ENCODE measurements at regions not wholly inside any gene's neighbourhood (a gene's known extent, or its start where the extent isn't known, plus 50 kb on each side); places are given as distances from the start of the nearest gene placed in this dataset.

DNA sequence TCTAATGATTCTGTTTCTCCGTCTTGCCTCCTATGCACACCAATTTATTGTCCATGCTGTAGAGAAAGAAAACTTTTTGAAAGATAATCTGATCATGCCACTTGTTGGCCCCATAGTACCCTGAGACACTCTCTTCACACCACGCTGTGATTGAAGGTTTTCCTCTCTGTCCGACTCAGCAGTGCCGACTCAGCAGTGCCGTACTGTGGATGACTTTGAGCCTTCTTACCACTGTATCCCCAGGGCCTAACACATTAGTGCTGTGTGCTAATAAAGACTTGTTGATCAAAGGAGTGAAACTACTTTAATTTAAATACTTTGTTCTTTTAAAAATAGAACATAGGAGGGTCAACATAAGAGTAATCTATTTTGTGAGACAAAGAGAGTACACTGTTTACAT, 429.6 kb downstream of the KLF12 start:
- DNase-seq (ENCODE audit: low spot score) = no peak

DNA sequence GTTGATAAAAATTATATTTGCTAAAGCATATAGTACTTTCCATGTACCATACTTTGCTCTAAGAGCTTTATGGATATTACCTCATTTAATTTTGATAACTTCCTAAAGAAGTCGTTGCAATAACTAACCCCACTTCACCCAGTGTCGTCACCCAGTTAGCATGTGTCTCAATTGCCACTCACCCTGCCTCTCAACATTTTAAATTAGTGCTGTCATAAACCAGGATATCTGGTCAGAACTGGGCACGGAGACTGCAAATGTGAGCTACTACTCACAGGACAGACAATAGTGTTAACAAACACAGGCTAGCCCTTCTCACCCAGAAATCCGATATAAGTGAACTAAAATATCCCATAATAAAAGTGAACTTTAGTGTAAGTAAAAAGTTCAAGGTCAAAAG, 430.6 kb downstream of the KLF12 start:
- no peak for DNase-seq (ENCODE audit: low spot score)

DNA sequence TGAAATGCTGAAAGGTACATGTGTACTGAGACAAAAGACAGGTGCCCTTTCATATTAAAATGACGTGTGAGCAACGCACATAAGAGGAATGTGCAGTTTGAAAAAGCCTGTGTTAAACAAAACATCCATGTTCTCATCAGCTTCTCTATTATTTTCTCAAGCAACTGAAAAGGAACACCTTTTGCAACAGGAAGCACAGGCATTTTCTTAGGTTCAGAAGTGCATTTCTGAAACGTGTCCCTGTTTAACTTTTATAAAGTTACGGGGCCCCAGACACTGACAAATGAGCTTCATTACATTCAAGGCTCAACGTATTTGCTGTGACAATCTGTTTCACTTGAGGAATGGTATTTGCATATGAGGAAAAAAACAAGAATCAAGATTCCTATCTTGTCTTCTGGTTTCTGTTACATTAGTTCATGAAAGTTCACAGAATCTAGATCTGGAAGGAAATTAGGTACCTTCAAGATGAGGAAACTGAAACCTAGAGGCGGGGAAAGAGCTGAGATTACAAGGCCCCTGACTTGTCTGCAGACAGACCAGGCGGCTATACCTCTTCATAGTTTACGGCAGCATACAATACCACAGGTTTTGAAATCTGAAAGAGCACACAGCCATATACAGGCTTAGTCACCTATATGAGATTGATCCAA, 431.7 kb downstream of the KLF12 start:
- DNase-seq (ENCODE audit: low spot score) = no peak

DNA sequence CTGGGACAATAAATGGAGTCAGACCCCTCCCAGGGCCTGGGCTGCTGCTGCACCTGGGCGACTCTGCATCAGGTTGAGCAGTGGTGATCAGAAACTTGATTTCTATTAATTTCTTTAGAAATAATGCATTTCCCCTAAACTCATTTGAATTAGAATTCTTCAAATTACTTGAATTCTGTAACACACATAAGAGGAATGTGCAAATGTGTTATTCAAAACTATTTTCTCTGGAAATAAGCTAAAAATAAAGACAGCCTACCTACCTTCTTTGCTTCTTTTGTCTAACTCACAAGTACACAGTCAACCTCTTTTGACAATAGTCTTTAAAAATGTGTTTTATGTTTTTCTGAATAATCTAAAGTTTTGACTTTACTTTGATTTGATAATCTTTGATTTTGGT, 433.0 kb downstream of the KLF12 start:
- no peak for DNase-seq (ENCODE audit: low spot score)

DNA sequence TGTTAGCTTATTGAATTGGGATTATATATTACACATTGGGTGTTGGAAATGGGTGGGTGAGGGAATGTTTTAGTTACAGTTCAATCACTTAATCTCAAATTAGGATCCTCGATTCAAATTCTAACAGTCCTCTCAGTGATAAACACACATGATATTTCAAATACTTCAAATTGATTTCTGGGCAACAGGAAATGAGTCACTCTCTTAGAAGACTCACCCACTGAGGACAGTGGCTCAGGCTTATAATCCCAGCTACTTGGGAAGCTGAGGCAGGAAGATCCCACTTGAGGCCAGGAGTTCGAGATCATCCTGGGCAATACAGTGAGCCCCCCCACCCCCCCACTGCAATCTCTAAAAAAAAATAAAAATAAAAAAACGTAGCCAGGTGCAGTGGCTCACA, 435.3 kb downstream of the KLF12 start:
- DNase-seq (ENCODE audit: low spot score) = no peak

DNA sequence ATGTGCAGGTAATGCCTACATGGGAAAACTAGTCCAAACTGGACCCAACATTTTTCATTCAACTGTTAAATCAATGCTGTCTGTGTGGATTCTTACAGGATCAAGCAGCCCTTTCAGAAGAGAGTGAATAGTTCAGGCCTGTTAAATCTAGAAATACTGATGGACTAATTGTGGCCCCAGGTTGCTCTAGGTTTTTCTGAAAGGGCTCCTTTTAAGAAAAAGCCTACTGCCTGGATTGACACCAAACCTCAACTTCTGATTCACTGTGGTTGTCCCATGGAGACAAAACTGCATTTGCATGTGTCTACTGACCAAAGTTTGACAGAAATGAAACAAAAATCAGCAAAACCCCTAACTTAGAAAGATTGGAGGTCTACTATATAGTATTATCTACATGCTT, 437.0 kb downstream of the KLF12 start:
- no peak for DNase-seq (ENCODE audit: low spot score)

GRCh38 chr13:73696713-73697112, 437.5 kb downstream of the KLF12 start:
- no peak for DNase-seq (ENCODE audit: low spot score)

- no peak for DNase-seq (ENCODE audit: low spot score)
These were observed 437.9 kb downstream of the KLF12 start for GRCh38 chr13:73696271-73696670.

DNA sequence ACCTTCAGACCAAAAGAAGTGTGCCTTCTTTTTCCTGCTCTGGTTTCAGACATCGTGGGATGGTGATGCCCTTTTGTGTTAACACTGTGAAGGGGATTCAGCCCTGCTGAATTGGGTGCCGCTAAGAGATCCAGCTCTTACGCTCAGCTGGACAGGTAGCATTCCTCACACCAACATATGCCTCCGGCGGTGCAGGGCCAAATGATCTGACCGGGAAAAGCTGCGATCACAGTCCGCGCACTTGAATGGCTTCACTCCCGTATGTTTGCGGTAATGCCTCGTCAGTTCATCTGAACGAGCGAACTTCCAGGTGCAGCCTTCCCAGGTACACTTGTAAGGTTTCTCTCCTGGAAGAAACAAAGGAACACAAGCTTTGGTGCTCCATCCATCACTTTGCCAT, 438.9 kb downstream of the KLF12 start:
- no peak for DNase-seq (ENCODE audit: low spot score)

DNA sequence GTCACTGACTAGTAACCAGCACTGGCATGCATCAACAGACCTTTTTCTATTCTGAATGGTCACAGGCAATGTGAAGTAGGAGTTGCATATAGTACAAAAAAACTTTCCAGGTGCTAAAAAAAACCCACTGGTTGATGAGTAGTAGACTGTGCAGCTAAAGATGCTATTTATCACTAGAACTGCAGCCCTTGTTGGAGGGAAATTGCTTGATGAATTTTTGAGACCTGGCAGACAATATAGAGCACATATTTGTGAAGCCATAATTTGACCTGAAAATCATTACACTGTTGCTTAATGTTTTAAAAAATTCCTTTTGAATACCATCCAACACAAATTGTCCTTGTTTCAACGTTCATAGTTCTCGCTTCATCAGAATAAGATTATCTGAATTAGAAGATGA, 441.0 kb downstream of the KLF12 start:
- no peak for DNase-seq (ENCODE audit: low spot score)

DNA sequence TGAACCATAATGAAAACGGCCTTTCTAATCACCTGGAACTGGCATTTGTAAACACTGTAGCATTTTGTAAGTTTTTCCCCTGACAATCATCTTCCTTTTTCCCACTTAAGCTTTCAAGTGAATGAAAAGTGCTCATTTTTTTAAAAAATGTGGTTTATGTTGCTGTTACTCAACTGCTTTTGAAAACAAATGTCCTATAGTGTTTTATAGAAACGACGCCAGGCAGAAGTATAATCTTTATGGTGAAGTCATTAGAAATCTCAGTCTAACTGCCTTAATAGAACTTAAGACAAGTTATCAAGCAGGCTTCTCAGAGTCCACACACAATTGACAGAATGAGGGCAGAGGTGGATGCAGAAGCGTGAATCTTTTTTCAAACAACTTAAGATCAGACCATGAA, 442.3 kb downstream of the KLF12 start:
- DNase-seq (ENCODE audit: low spot score) = no peak

- no peak for DNase-seq (ENCODE audit: low spot score)
These were observed 446.3 kb downstream of the KLF12 start for GRCh38 chr13:73687929-73688328.

DNA sequence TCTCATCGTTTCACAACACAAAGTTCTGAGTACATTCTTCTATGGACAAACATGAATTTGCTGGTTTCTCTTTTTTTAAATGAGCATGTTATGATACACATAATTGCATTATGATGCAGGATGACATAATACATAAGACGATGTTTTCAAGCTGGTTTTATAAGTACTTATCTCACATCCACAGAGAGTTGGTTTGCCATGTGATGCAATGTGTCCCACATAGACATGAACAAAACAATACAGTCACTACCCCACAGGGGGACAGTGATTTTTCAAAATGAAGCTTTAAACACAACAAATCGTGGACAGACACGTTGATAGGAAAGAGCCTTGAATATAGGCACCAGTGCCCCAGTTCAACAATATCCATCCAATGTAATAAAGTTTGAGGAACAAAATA, 447.1 kb downstream of the KLF12 start:
- no peak for DNase-seq (ENCODE audit: low spot score)

GRCh38 chr13:73684750-73685149, 449.5 kb downstream of the KLF12 start:
- no peak for DNase-seq (ENCODE audit: low spot score)

DNA sequence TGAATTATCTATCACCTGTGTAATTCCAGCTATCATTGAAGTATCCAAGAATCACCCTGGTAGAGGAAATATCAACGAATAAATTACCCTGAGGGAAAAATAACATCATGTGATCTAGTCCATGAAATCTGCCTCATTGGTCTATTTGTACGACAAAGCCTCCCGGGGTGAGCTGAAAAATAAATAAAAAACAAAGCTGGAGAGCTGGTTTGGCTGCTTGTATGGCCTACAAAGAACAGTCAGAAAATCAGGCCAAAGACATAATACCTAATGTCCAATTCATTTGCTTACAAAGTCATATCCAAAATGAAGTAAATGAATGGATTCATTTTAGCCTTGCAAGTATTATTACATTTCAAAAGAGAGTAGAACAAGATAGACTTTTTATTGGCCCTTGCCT, 449.9 kb downstream of the KLF12 start:
- no peak for DNase-seq (ENCODE audit: low spot score)

- DNase-seq (ENCODE audit: low spot score) = no peak
These were observed 450.5 kb downstream of the KLF12 start for GRCh38 chr13:73683746-73684145.

DNA sequence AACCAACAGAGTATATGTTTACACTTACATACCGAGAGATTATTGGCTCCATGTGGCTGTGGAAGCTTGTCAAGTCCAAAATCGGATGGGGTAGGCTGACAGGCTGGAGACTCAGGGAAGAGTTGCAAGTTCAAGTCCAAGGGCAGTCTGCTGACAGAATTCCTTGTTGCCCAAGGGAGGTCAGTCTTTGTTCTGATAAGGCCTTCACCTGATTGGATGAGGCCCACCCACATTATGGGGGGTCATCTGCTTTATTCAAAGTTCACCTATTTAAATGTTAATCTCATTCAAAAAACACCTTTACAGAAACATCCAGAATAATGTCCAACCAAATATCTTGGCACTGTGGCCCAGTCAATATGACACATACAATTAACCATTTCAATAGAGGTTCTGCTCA, 452.4 kb downstream of the KLF12 start:
- no peak for DNase-seq (ENCODE audit: low spot score)

DNA sequence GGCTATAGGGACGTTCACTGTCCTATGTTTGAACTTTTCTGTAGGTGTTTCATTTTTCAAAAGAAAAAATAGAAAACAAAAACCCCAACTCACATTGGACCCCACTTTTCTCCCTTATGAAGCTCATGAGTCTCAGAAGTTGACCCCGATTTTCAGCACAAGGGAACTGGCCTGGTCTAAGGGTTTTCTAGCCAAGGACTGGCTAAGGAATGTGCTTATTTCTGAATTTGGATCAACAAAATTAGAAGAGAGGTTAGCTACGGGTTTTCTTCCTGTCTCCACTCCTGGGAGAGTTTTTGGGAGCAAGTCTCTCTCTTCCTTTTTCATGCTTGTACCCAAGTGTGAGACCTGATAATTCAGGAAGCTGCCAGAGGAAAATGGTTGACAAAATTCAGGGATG, 453.2 kb downstream of the KLF12 start:
- no peak for DNase-seq (ENCODE audit: low spot score)

DNA sequence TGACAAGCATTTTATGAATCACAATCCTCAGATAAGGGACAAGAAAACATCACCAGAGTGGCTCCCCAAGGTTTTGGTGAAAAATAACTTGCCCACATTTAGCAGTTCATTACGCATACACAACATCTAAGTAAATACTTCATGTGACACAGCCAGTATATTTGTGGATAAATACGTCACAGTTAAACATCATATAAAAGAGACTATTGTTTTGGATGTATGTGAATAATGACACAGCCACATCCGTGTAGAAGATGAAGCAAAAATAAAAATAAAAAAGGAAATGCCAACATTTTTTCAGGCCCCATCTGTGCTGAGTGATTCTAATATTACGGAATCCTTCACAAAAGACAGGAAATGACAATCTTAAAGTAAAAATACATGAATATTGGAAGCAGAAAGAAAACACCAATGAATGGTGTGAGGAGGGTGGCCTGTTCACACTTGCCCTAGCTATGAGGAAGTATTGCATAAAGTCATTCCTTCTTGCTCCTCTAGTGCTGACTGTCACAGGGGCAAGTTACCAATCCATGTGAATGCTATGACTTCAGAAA, 457.1 kb downstream of the KLF12 start:
- DNase-seq (ENCODE audit: low spot score) = no peak

DNA sequence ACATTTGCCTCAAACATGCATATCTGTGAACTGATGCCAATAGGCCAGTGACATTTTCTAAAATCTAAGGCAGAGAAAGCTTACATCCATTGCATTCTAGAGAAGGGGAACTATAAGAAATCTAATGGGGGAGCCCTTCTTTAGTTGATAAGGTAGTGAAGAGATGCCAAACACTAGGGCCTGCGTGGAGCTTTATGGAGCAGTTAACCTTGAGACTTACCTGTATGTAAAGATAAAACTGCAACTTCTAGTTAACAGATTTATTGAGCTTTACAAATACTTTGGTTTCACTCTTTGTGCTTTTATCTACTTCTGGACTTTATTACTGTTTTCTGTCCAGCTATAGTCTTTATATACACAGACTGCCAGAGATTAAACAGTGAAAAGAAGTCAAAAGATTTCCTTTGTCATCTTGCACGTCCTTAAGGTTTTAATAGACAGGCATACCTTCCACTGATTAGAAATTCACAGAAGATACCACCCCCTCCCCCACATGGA, 457.6 kb downstream of the KLF12 start:
- DNase-seq (ENCODE audit: low spot score) = no peak

GRCh38 chr13:73675821-73676220, 458.4 kb downstream of the KLF12 start:
- no peak for DNase-seq (ENCODE audit: low spot score)

DNA sequence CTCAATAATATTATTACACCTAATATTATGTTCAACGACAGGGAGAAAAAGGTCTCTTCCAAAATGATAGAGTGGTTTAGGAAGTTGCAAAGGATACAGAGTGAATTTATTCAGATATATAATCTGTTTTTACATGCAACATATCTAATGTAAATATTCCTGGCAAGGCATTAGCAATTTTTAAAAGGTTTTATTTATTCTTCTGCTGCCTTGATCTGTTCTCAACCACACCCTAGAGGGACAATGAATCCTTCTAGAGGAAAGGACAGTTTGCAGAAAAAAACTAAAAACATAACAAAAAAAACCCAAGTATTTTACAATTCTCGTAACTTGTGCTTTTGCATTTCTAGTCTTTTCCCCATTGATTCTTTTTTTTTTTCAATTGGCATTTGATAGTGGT, 459.6 kb downstream of the KLF12 start:
- DNase-seq (ENCODE audit: low spot score) = no peak

- DNase-seq (ENCODE audit: low spot score) = no peak
These were observed 460.3 kb downstream of the KLF12 start for GRCh38 chr13:73673931-73674330.

- DNase-seq (ENCODE audit: low spot score) = no peak
These were observed 461.7 kb downstream of the KLF12 start for GRCh38 chr13:73672492-73672891.

All from putamen (tissue), 1 donor.